DND-41 (cell line): ENCODE measurements at regions not wholly inside any gene's neighbourhood (a gene's known extent, or its start where the extent isn't known, plus 50 kb on each side); places are given as distances from the start of the nearest gene placed in this dataset.

Source experiments
- EZH2 ChIP-seq: IDR thresholded peaks from 3 replicates; pipeline ENCODE4 v1.6.1; 2012; ENCODE audit warnings: borderline replicate concordance, low read depth, mild to moderate bottlenecking, moderate library complexity, low read length, inconsistent platforms; ENCODE audit not compliant: severe bottlenecking
- TF ChIP-seq, protein P1 (sequence below): IDR thresholded peaks from 2 replicates; pipeline ENCODE4 v1.5.1; 2012; ENCODE audit warnings: borderline replicate concordance, low read length, moderate library complexity, mild to moderate bottlenecking; ENCODE audit not compliant: poor library complexity, severe bottlenecking; ENCODE audit errors: extremely low read depth

DNA sequence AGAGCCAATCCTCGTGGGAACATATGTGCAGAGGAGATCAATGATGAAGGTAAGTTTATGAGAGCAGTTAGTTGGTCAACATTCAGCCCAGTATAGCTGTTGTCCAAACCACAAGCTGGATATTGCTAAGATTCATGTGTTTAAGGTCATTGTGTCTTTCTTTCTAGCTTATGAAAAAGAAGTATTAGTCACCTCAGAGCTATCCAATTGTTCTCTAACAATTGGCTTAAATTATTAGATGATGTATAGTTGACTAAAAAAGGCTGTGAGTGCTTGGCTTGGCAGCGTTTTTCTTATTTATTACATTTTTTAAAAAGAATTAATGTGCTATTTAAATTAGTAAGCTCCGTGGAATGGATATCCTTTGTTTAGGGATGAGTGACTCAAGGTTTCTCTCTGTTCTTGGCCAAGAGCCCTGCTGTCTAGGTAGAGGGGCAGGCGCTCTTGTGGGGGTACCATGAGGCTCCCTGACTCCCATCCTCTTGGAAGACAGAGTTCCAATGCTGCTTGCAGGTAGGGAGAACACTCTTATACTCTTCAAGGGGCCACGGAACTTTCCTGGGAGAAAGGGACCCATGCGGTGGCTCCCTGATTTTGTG is 487.4 kb downstream of the IRX1 start:
- TF ChIP-seq, protein P1, sequence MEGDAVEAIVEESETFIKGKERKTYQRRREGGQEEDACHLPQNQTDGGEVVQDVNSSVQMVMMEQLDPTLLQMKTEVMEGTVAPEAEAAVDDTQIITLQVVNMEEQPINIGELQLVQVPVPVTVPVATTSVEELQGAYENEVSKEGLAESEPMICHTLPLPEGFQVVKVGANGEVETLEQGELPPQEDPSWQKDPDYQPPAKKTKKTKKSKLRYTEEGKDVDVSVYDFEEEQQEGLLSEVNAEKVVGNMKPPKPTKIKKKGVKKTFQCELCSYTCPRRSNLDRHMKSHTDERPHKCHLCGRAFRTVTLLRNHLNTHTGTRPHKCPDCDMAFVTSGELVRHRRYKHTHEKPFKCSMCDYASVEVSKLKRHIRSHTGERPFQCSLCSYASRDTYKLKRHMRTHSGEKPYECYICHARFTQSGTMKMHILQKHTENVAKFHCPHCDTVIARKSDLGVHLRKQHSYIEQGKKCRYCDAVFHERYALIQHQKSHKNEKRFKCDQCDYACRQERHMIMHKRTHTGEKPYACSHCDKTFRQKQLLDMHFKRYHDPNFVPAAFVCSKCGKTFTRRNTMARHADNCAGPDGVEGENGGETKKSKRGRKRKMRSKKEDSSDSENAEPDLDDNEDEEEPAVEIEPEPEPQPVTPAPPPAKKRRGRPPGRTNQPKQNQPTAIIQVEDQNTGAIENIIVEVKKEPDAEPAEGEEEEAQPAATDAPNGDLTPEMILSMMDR: no peak
- no peak for TF ChIP-seq EZH2
